RWPE2 (cell line): ENCODE measurements at regions not wholly inside any gene's neighbourhood (a gene's known extent, or its start where the extent isn't known, plus 50 kb on each side); places are given as distances from the start of the nearest gene placed in this dataset.

Experiments
- ATAC-seq: fragments of 200-7000 bp; cut with Tn5 transposase; 3 replicates; pipeline ENCODE4 v1.9.1; 2021; ENCODE audit warnings: low read depth
- DNase-seq: peaks from one replicate; pipeline ENCODE4 v3.0.0-alpha.2; 2020; ENCODE audit warnings: low spot score
- H3K27ac ChIP-seq: fragments of 450-650 bp; 2 replicates; pipeline ENCODE4 v1.5.1; 2017; ENCODE audit warnings: mild to moderate bottlenecking; ENCODE audit not compliant: poor library complexity, severe bottlenecking
- H3K27me3 ChIP-seq: fragments of 250-450 bp; sonication (Bioruptor Pico); 2 replicates; pipeline ENCODE4 v1.5.1; 2021; ENCODE audit warnings: mild to moderate bottlenecking, moderate library complexity; ENCODE audit not compliant: insufficient read depth, poor library complexity, severe bottlenecking
- H3K36me3 ChIP-seq: fragments of 250-450 bp; sonication (Bioruptor Pico); 2 replicates; pipeline ENCODE4 v1.5.1; 2020; ENCODE audit warnings: low read depth, mild to moderate bottlenecking, moderate library complexity
- H3K4me1 ChIP-seq: fragments of 250-450 bp; sonication (Bioruptor Pico); 2 replicates; pipeline ENCODE4 v1.5.1; 2021; ENCODE audit warnings: mild to moderate bottlenecking, moderate library complexity; ENCODE audit not compliant: insufficient read depth, poor library complexity, severe bottlenecking
- H3K4me3 ChIP-seq: fragments of 250-450 bp; sonication (Bioruptor Pico); 2 replicates; pipeline ENCODE4 v1.5.1; 2021; ENCODE audit warnings: mild to moderate bottlenecking, moderate library complexity; ENCODE audit not compliant: severe bottlenecking
- H3K9me3 ChIP-seq: fragments of 250-450 bp; sonication (Bioruptor Pico); 2 replicates; pipeline ENCODE4 v1.5.1; 2021; ENCODE audit warnings: mild to moderate bottlenecking, moderate library complexity; ENCODE audit not compliant: severe bottlenecking
- CTCF ChIP-seq: fragments of 450-650 bp; IDR thresholded peaks from one replicate; pipeline ENCODE4 v1.5.1; 2017; ENCODE audit warnings: mild to moderate bottlenecking, moderate library complexity; ENCODE audit not compliant: poor library complexity, severe bottlenecking

GRCh38 chr12:85352016-85352415, 72.0 kb downstream of the ALX1 start:
- no peak overlapping the region for H3K4me3 ChIP-seq
- no peak for ATAC-seq
- no peak overlapping the region for H3K27ac ChIP-seq
- H3K36me3 ChIP-seq, result no peaks in the 10 kb centered on the region
- no peaks in the 10 kb centered on the region for H3K27me3 ChIP-seq
- DNase-seq, result no peak
- H3K4me1 ChIP-seq, result peaks cover 7% of the 10 kb centered on the region
- no peaks in the 10 kb centered on the region for H3K9me3 ChIP-seq
- no peak for TF ChIP-seq CTCF

GRCh38 chr12:85356596-85357385, 76.8 kb downstream of the ALX1 start:
- Histone ChIP-seq H3K27ac (no peak overlapping the region), H3K4me3 (no peak overlapping the region), H3K36me3 (no peaks in the 10 kb centered on the region), H3K9me3 (no peaks in the 10 kb centered on the region), H3K27me3 (no peaks in the 10 kb centered on the region), H3K4me1 (peaks cover 7% of the 10 kb centered on the region)
- no peak for TF ChIP-seq CTCF
- DNase-seq (no peak), ATAC-seq (peak; percentile 81)

- DNase-seq (no peak), ATAC-seq (no peak)
- TF ChIP-seq CTCF, result no peak
- Histone ChIP-seq H3K9me3 (no peaks in the 10 kb centered on the region), H3K36me3 (no peaks in the 10 kb centered on the region), H3K27ac (no peak overlapping the region), H3K4me1 (peaks cover 7% of the 10 kb centered on the region), H3K27me3 (no peaks in the 10 kb centered on the region), H3K4me3 (no peak overlapping the region)
Observed at GRCh38 chr12:85357609-85358008, 77.6 kb downstream of the ALX1 start.

- Histone ChIP-seq H3K4me1 (peaks cover 7% of the 10 kb centered on the region), H3K4me3 (no peak overlapping the region), H3K9me3 (no peaks in the 10 kb centered on the region), H3K36me3 (no peaks in the 10 kb centered on the region), H3K27me3 (no peaks in the 10 kb centered on the region), H3K27ac (no peak overlapping the region)
- no peak for DNase-seq
- no peak for ATAC-seq
- no peak for TF ChIP-seq CTCF
Observed at GRCh38 chr12:85358715-85359114, 78.7 kb downstream of the ALX1 start.
